ENCODE measurements at regions not wholly inside any gene's neighbourhood (a gene's known extent, or its start where the extent isn't known, plus 50 kb on each side); places are given as distances from the start of the nearest gene placed in this dataset.

DNA sequence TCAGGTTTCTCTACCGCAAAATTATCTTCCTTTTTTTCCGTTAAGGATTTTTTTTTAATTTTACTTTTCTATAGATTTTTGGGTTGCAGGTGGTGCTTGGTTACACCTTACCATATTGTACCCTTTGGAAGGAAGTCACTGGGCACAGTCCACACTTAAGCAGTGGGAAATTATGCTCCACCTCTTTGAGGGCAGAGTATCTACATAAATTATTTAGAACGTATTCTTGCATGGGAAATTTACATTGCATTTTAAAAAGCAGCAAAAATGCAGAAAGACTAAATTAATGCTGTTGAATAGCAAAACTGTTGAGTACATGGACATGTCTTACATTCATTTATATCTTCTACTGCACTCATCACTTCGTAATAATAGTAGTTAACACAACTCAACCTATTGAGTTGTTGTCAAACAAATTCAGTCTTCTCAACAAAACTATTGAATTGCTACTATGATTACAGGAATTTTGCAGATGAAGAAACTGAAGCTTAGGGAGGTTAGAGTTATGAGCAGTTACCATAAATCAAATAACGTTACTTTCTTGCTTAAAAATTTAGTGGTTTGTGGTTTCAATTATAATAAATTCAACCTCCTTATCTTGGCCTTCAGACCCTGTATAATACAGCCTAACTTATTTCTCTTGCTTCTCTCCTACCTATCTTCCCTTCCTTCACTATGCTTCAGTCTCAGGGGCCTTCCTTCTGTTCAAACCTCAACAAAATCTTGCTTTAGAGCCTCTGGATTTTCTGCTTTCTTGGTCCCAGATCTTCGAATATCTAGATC is 97.4 kb upstream of the ARHGAP20 start:
- no peak for DNase-seq (ENCODE audit: low read depth, low spot score)

DNA sequence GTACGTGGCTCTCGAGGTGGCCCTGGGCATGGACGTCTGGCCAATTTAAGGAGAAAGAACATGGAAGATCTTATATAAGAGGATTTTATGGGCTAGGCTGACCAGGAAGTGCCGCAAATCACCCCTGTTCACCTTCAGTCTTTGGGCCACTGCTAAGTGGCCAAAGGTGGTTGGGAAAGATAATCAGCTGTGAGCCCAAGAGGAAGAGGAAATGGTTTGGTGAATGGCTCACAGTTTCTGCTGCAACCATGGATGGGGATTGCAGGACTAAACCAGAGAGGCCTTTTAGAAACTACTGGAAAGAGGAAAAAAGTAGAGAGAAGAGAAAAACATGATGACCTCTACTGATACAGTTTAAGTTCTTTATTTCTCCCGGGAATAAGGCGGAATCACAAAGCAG is 96.0 kb upstream of the ARHGAP20 start:
- no peak overlapping the region for H3K27ac ChIP-seq
- DNase-seq (ENCODE audit: low read depth, low spot score) = no peak

More for the DNA sequence above, 97.4 kb upstream of the ARHGAP20 start:
- H3K27ac ChIP-seq = no peak overlapping the region

DNA sequence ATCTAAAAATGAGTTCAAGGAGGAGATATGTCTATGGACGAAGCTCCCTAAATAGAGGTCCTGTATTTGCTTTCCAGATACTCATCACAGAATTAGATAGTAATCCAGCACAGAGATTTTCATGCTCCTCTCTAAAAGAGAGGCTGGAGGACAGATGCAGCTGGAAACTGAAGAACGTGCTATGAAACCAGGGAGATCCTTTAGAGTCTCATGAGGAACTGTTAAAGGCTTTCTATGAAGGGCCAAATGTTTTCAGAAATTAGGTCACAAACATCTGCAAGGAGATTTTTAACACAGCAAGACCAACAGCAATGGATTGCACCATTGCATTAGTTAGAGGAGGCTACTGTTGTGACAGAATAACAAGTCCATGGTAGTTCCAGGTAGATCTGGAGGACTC is 95.6 kb upstream of the ARHGAP20 start:
- H3K27ac ChIP-seq = no peak overlapping the region
- no peak for DNase-seq (ENCODE audit: low read depth, low spot score)

DNA sequence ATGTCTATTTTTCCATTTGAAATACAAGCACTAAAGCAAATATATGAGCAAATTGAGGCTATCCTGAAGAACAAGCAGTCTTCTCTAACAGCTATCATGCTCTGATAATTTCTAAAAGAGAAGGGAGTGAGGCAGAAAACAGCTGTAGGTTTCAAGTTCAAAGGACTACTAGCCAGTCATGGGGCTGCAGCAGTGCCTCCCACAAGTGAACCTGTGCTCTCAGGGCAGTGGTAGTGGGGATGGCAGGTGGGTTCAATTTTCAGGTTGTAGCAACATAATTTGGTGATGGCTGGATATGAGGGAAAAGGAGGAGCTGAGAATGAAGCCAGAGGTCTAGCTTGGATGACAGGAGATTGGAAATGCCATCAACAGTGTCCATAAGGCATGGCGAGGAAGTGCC is 93.5 kb upstream of the ARHGAP20 start:
- DNase-seq (ENCODE audit: low read depth, low spot score) = no peak
- no peak overlapping the region for H3K27ac ChIP-seq

DNA sequence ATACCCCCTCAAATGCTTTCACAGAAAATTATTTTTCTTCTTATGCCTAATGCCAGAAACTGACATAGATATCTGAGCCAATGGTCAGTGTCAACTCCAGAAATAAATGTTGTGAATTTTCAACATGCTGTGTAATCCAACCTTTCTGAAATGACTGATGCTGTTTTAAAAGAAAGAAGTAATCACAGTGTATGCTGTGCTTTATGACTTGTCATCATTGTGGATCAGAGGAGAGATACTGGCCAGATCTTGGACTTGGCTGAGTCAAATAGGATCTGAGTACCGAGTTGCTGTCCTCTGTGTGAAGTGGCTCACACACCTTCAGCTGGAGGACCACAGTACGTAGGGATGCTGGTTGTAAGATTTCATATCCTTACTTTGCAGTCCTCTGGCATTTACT is 89.9 kb upstream of the ARHGAP20 start:
- no peak overlapping the region for H3K27ac ChIP-seq
- no peak for DNase-seq (ENCODE audit: low read depth, low spot score)

DNA sequence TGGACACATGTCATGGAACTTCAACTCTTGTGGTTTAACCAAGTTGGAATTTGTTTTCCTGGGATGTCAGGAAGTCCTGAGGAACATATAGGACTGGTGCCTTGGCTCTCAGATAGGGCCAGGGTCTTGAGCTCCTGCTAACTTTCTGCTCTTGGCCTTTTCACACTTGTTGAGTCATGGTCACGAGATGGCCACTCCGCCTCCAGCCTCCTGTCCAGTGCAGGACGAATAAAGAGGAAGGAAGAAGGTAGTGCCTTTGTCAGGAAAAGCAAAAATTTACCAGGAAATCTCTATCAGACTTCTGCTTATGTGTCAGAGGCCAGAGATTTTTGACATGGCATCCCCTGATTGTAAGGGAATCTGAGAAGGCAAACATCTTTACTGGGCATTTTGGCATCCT is 89.1 kb upstream of the ARHGAP20 start:
- DNase-seq (ENCODE audit: low read depth, low spot score) = no peak
- no peak overlapping the region for H3K27ac ChIP-seq

DNA sequence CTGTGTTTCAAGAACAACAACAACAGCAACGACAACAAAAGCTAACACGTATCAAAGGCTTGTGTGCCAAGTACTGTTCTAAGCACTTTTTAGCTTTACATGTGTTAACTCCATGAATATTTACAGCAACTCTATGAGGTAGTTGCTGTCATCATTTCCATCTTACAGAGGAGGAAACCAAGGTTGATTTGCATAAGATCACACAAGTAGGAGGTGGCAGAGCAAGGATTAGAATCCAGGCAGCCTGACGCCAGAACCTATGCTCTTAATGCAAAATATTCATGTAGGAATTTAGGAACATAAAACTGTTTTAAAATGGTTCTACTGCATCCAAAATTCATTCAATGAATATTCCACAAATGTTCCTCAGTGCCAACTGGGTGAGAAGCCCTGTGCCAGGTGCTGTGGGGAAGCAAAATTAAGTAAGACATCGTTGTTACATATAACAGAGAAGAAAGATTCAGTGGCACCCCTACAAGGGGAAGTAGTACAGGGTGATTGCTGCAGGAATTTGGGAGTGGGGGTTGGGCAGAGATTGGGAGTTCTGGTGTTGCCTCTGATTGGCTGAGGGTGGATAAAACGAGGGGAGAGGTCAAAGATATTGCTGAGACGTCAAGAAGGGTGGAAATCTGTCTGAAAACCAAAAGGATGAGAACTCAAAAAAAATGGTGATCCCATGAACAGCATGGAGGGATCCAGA is 86.1 kb upstream of the ARHGAP20 start:
- H3K27ac ChIP-seq = no peak overlapping the region
- no peak for DNase-seq (ENCODE audit: low read depth, low spot score)

DNA sequence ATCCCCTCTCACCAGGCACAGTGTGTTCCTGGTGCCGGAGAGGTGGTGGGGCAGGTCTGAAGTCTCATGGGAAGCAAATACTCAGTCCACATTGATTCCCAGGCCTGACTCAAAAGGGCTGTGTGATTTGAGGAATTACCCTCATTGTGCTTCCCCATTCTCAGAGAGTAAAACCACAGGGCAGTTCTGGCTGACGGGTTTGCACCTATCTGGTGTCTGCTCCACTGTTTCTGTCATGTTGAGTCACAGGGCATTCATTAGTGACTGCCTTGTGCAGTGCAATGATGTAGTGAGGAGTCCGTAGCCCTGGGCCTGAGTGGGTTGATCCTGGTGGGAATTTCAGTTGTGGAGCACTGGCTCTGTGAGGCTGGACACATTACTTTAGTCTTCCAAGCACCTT is 85.2 kb upstream of the ARHGAP20 start:
- peak overlapping the region; percentile 27 for H3K27ac ChIP-seq
- peak; percentile 73 for DNase-seq (ENCODE audit: low read depth, low spot score)

DNA sequence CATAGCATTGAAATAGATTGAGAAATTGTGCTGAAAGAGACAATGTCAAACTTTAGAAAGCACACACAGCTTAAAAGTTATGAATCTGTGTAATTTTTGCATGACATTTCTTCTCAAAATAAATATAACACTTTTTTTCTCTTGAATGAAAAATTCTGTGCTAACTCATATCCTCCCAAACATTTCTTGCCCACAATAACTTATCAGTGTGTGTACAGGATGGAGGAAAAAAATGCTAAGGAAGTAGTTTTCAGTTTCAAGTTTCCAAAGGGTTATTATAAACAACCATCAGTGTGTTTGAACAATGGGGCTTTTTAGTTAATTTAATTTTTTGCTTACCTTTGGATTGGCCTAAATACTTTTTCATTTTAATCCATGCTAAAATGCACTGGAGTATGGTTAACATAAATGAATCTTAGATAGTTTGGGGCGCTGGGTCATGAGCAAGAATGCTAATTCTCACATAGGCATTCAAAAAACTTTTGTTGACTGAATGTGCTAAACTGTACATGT is 82.9 kb upstream of the ARHGAP20 start:
- no peak for DNase-seq (ENCODE audit: low read depth, low spot score)
- no peak overlapping the region for H3K27ac ChIP-seq

DNA sequence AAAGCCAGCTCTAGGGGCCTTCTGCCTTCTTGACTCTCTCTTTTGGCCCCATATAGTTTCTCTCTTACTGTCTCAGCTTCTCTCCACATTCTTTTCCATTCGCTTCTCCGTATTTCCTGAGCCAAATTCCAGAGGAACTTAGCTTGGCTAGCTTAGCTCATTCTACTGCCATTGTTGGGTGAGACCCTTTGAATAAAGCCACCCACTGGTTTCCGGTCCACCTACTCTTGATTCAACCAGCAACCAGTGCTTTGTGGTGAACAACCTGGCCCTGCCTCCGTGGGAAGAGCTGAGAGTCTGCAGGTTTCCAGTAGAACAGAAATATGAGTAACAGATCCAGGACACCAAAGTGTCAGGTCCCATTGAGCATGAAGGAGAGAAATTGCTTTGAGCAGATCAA is 81.3 kb upstream of the ARHGAP20 start:
- H3K27ac ChIP-seq = no peak overlapping the region
- DNase-seq (ENCODE audit: low read depth, low spot score) = no peak

DNA sequence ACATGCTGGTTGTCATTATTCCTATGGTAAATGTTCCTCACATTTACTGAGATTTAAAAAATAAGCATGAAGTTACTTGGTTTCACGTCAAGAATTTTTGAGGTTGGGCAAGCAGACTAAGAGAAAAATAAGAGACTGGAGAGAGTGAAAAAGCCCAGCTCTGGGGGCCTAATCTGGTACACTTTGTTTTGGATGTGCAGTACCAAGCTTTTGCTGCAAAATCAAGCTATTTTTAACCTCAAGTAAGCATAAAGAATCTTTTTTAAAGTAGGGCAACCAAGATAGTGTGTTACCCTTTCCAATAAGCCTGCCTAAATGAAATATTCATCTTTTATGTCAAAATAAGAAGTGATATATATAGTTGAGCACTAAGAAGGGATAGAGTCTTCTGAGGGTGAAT is 79.4 kb upstream of the ARHGAP20 start:
- no peak overlapping the region for H3K27ac ChIP-seq
- no peak for DNase-seq (ENCODE audit: low read depth, low spot score)

DNA sequence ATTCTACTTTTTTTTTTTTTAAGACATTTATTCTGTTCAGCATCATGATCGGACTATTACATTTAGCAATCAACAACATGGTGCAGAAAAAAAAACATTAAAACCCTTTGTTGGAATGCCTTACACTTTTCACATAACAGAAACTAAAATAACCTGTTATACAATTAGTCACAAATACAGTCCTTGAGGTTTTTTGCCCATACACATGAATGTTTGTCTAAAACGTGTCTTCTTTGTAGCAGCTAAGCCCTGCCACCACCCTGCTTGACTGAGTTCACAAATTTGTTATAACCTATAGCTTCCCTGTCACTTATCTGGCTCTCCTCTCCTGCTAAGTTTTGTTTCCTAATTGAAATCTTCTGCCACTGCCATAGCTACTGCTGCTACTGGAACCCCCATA is 75.4 kb upstream of the ARHGAP20 start:
- H3K27ac ChIP-seq = no peak overlapping the region
- DNase-seq (ENCODE audit: low read depth, low spot score) = peak; percentile 45

DNA sequence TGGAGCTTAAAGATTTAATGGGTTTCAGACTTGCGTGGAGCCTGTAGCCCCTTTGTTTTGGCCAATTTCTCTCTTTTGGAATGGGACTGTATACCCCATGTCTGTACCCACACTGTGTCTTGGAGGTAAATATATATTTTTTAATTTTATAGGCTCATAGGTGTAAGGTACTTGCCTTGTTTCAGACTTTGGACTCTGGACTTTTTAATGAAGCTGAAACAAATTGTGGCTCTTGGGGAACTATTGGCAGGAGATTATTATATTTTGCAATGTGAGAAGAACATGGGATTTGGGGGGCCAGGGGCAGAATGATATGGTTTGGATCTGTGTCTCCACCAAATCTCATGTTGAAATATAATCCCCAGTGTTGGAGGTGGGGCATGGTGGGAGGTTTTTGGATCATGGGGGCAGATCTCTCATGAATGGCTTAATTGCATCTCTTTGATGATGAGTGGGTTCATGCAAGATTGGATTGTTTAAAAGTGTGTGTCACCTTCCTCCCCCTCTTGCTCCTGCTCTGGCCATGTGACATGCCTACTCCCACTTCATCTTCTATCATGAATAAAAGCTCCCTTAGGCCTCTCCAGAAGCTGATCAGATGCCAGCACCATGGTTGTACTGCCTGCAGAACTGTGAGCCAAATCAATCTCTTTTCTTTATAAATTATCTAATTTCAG is 74.1 kb upstream of the ARHGAP20 start:
- no peak for DNase-seq (ENCODE audit: low read depth, low spot score)
- no peak overlapping the region for H3K27ac ChIP-seq

DNA sequence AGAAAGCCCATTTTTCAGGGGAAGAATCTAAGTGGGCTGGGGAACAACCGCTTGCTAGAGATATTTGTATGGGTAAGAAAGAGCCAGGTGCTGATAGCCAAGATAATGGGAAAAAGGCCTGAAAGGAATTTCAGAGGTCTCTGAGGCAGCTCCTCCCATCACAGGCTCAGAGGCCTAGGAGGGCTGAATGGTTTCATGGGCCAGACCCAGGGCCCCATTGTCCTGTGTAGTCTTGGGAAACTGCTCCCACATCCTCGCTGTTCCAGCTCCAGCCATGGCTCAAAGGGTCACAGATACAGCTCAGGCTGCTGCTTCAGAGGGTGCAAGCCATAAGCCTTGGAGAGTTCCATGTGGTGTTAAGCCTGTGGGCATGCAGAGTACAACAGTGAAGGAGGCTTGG is 73.2 kb upstream of the ARHGAP20 start:
- DNase-seq (ENCODE audit: low read depth, low spot score) = no peak
- H3K27ac ChIP-seq = no peak overlapping the region

DNA sequence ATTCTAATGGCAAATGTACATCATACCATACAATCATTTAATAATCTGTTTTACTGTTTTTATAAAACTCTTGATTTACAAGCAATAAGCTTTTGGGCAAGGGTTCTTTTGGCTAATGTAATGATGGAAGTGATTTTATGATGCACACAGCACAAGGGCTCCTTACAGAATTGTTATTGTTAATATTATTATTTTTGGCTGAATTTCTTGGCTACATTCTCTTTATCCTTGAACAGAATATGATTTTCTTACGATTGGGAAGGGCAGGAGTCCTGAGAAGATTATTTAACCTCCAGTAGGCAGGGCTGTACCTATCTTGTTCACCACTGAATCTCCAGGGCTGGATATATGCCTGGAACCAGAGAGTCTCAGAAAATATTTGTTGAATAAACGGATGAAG is 70.4 kb upstream of the ARHGAP20 start:
- DNase-seq (ENCODE audit: low read depth, low spot score) = no peak
- H3K27ac ChIP-seq = no peak overlapping the region

DNA sequence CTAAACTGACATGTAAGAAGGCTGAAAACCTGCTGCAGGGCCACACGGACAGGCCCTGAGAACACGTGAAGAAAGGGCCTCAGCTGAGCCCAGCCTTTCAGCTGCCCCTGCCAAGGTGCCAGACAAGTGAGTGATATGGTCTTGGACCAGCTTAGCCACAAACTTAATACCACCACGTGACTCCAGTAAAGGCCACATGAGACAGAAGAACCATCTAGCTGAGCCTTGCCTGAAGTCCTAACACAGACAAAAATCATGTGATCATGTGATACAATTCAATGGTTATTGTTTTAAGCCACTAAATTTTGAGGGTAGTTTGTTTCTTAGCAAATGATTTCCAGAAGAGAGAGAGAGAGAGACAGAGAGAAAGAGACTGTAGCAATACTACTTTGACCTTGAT is 66.9 kb upstream of the ARHGAP20 start:
- DNase-seq (ENCODE audit: low read depth, low spot score) = no peak
- H3K27ac ChIP-seq = no peak overlapping the region

DNA sequence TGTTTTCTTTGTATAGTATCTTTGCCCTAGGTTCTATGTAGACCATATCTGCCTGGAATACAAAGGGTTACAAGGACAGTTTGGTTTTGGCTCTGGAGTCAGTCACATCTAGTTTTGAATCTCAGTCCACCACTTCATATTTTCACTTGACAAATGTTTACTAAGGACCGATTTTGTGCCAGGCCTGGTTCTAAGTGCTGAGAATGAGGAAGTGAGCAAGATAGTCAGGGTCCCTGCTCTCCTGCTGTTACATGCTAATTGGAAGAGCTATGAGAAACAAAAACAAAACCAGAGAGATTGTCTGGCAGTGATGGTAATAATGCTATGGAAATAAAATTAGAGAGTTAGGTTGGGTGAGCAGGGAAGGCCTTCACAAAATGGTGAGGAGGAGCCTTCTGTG is 66.1 kb upstream of the ARHGAP20 start:
- H3K27ac ChIP-seq = peak overlapping the region; percentile 40
- no peak for DNase-seq (ENCODE audit: low read depth, low spot score)

DNA sequence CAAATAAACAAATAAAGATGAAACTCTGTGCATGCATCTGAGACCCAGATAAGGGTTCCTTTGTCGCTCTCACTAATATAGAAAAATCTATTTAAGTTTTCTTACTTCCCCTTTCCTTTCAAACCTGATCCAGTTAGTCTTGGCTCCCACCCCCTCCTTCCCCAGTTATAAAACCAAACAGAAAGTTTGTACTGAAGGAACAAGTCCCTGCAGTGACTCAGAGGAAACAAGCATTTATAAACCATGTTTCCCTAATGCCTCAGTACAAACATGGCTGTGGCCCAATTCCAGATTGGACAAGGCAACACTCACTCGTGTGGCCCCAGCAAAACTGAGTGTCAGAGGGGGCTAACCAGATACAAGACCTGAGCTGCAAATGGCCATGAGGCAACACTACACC is 65.5 kb upstream of the ARHGAP20 start:
- H3K27ac ChIP-seq = peak overlapping the region; percentile 40
- peak; percentile 57 for DNase-seq (ENCODE audit: low read depth, low spot score)

DNA sequence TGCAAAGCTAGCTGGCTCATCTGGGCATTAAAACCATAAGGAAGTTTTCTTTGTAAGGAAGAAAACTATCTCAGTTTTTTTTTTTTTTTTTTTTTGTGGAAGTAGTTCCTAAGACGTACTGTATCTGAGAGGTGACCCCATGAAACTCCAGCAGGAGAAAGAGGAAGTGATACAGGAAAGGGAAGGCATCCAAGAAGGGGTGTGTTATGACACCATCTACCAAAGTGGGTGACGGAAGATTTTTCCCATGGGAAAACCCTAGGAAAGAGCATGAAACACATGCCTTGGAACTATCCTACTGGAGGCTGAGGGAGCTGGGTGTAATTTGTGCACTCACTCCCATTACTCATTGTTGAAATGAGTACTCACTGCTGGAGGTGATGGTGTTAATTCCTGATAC is 63.8 kb upstream of the ARHGAP20 start:
- DNase-seq (ENCODE audit: low read depth, low spot score) = no peak

DNA sequence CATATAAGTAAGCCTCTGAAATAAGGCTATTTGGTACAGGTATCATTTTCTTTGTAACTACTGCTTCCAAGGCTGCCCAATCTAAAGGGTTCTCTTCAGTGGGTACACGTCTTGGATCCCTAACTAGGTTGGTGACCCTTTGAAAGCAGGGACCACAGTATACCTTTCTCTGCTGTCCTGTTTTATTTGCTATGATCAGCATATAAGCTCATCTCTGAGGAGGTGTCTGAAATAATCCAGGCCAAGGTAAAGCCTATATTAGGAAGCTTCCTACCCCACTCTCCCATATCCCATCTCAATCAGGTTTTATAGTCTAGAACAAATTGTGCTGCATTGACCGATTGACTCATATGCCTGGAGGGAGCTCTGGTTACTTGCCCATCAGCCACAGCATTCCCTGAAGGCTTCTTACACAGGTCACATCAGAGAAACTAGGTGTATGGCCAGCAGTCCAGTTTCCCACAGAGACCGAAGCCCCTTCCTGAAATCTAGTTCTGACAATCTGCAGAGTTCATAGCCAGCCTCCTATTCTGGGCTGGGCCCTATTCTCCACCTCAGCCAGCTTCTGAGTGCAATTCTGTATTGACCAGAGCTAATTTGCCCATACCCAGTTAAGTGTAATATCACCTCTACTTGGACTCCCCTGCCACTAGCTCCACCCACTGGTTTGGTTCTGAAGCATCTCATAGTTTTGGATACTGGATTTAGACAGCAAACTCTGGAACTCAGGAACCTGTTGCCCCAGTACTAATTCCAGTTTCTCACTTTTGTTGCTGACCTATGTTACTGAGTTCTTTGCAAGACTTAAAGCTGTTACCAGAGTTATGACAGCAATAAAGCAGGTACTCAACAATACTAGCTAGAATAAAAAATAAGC is 62.1 kb upstream of the ARHGAP20 start:
- no peak for DNase-seq (ENCODE audit: low read depth, low spot score)
- H3K27ac ChIP-seq = no peak overlapping the region

More for the DNA sequence above, 63.8 kb upstream of the ARHGAP20 start:
- no peak overlapping the region for H3K27ac ChIP-seq

Measured in epithelial cell of prostate (primary cell).